GM23338 (cell line): ENCODE measurements at regions not wholly inside any gene's neighbourhood (a gene's known extent, or its start where the extent isn't known, plus 50 kb on each side); places are given as distances from the start of the nearest gene placed in this dataset.

Experiments
- ATAC-seq: fragments of 200-7000 bp; cut with Tn5 transposase; 3 replicates; pipeline ENCODE4 v1.9.1; 2020
- DNase-seq: peaks from one replicate; pipeline ENCODE4 v3.0.0-alpha.2; 2015; ENCODE audit warnings: low spot score
- H2AFZ ChIP-seq: fragments of 200-600 bp; sonication (generic); 2 replicates; pipeline ENCODE4 v1.8.0; 2016; ENCODE audit warnings: antibody characterized with exemption, mild to moderate bottlenecking, moderate library complexity
- H3F3A ChIP-seq: fragments of 200-600 bp; sonication (generic); replicated peaks from 2 replicates; pipeline ENCODE4 v1.8.0; 2017; ENCODE audit warnings: antibody characterized with exemption, mixed run types, low read depth
- H3K27ac ChIP-seq: fragments of 200-600 bp; sonication (generic); 2 replicates; pipeline ENCODE4 v1.6.1; 2016; ENCODE audit warnings: low read depth
- H3K27me3 ChIP-seq: fragments of 200-600 bp; sonication (generic); 2 replicates; pipeline ENCODE4 v1.8.0; 2016; ENCODE audit warnings: mild to moderate bottlenecking, mixed run types, moderate library complexity; ENCODE audit not compliant: insufficient read depth
- H3K36me3 ChIP-seq: fragments of 200-600 bp; sonication (generic); 2 replicates; pipeline ENCODE4 v1.8.0; 2016; ENCODE audit warnings: mild to moderate bottlenecking; ENCODE audit not compliant: insufficient read depth
- H3K4me1 ChIP-seq: fragments of 200-600 bp; sonication (generic); 2 replicates; pipeline ENCODE4 v1.8.0; 2016; ENCODE audit warnings: mild to moderate bottlenecking, moderate library complexity; ENCODE audit not compliant: insufficient read depth
- H3K4me2 ChIP-seq: fragments of 200-600 bp; sonication (generic); 2 replicates; pipeline ENCODE4 v1.7.1; 2017; ENCODE audit warnings: mixed run types
- H3K4me3 ChIP-seq: fragments of 200-600 bp; sonication (generic); 2 replicates; pipeline ENCODE4 v1.6.1; 2016; ENCODE audit warnings: mixed run types
- H3K79me2 ChIP-seq: fragments of 200-600 bp; sonication (generic); replicated peaks from 2 replicates; pipeline ENCODE4 v1.8.0; 2017; ENCODE audit warnings: mild to moderate bottlenecking; ENCODE audit not compliant: insufficient read depth
- H3K9me2 ChIP-seq: fragments of 200-600 bp; sonication (generic); 2 replicates; pipeline ENCODE4 v1.8.0; 2017; ENCODE audit not compliant: insufficient read depth
- H4K20me1 ChIP-seq: fragments of 200-600 bp; sonication (generic); replicated peaks from 2 replicates; pipeline ENCODE4 v1.8.0; 2017; ENCODE audit warnings: mild to moderate bottlenecking; ENCODE audit not compliant: insufficient read depth
- H3K27ac Mint-ChIP-seq: 2 replicates; pipeline ENCODE4 v1.8.0; 2020; ENCODE audit warnings: inconsistent platforms, mild to moderate bottlenecking, moderate library complexity, mixed read lengths
- H3K27me3 Mint-ChIP-seq: 3 replicates; pipeline ENCODE4 v1.8.0; 2022; ENCODE audit warnings: low read depth, mild to moderate bottlenecking, moderate library complexity, mixed read lengths, inconsistent platforms; ENCODE audit not compliant: insufficient read depth, poor library complexity
- H3K36me3 Mint-ChIP-seq: 3 replicates; pipeline ENCODE4 v1.8.0; 2021; ENCODE audit warnings: low read depth, mild to moderate bottlenecking, inconsistent platforms, moderate library complexity, mixed read lengths
- H3K4me1 Mint-ChIP-seq: 3 replicates; pipeline ENCODE4 v1.8.0; 2020; ENCODE audit warnings: mild to moderate bottlenecking, inconsistent platforms, mixed read lengths
- H3K4me3 Mint-ChIP-seq: 3 replicates; pipeline ENCODE4 v1.8.0; 2021; ENCODE audit warnings: moderate library complexity, mild to moderate bottlenecking, inconsistent platforms, mixed read lengths
- H3K9me3 Mint-ChIP-seq: 3 replicates; pipeline ENCODE4 v1.8.0; 2020; ENCODE audit warnings: moderate library complexity, mild to moderate bottlenecking, inconsistent platforms, mixed read lengths
- CTCF ChIP-seq, 2 experiments: fragments of 200-600 bp in 1 of 2; sonication (generic) in 1 of 2; conservative IDR thresholded peaks; 2 replicates each; pipeline versions ENCODE4 v1.5.1 to v1.6.1; 2016 to 2017; ENCODE audit warnings: antibody characterized with exemption in 2 of 2, low read depth in 2 of 2, mild to moderate bottlenecking in 2 of 2, moderate library complexity in 1 of 2
- POLR2AphosphoS5 ChIP-seq: IDR thresholded peaks from 2 replicates; pipeline ENCODE4 v1.6.1; 2016; ENCODE audit warnings: antibody characterized with exemption, low read depth
- REST ChIP-seq: IDR thresholded peaks from one replicate; pipeline ENCODE4 v1.6.1; 2018; ENCODE audit warnings: antibody characterized with exemption; ENCODE audit not compliant: unreplicated experiment
- ZNF462 ChIP-seq: fragments of 250-450 bp; sonication (Bioruptor Pico); IDR thresholded peaks from 2 replicates; pipeline ENCODE4 v1.5.0; 2020; ENCODE audit warnings: mild to moderate bottlenecking, moderate library complexity

GRCh38 chr1:71184410-71184809, 103.6 kb upstream of the ZRANB2 start (continued):
- no peak for TF ChIP-seq ZNF462 (CRISPR knock-in tag)

- Histone ChIP-seq H3K4me1 (no peaks in the 10 kb centered on the region), H2AFZ (no peak overlapping the region), H3K4me3 (no peak overlapping the region), H3F3A (no peaks in the 10 kb centered on the region), H3K4me2 (no peak overlapping the region), H3K36me3 (no peaks in the 10 kb centered on the region), H3K27ac (no peak overlapping the region), H3K9me2 (peaks cover 7% of the 10 kb centered on the region; the same call in 1 of the 2 replicates), H3K27me3 (no peaks in the 10 kb centered on the region), H4K20me1 (no peaks in the 10 kb centered on the region), H3K79me2 (no peaks in the 10 kb centered on the region)
- Mint-ChIP-seq H3K9me3 (no peaks in the 10 kb centered on the region), H3K27ac (no peak overlapping the region), H3K4me1 (peaks cover 15% of the 10 kb centered on the region), H3K4me3 (no peak overlapping the region), H3K36me3 (no peaks in the 10 kb centered on the region), H3K27me3 (peaks cover 3% of the 10 kb centered on the region)
- ATAC-seq, result no peak
- TF ChIP-seq POLR2AphosphoS5, result no peak
- DNase-seq, result no peak
Measured at GRCh38 chr1:71179997-71180396, 99.2 kb upstream of the ZRANB2 start.

- no peaks in the 10 kb centered on the region for H3K4me1 Mint-ChIP-seq
Measured at GRCh38 chr1:71170925-71171324, 90.1 kb upstream of the ZRANB2 start.

More at GRCh38 chr1:71170925-71171324, 90.1 kb upstream of the ZRANB2 start:
- Mint-ChIP-seq H3K27ac (no peak overlapping the region), H3K36me3 (no peaks in the 10 kb centered on the region), H3K27me3 (no peaks in the 10 kb centered on the region), H3K9me3 (peaks cover 7% of the 10 kb centered on the region; the same call in 2 of the 3 replicates), H3K4me3 (no peak overlapping the region)
- H3K36me3 ChIP-seq, result no peaks in the 10 kb centered on the region
- H2AFZ ChIP-seq, result no peak overlapping the region
- H3K4me3 ChIP-seq, result no peak overlapping the region
- H3K4me1 ChIP-seq, result no peaks in the 10 kb centered on the region
- H3K27me3 ChIP-seq, result no peaks in the 10 kb centered on the region
- no peaks in the 10 kb centered on the region for H3F3A ChIP-seq
- TF ChIP-seq CTCF (conservative IDR thresholded peaks at IDR 0.05; ENCODE audit: low read depth in 2 of 2) (peak; percentile 43 to 62; a peak in 3 of 4 replicates), REST (no peak)
- no peak overlapping the region for H3K4me2 ChIP-seq
- ATAC-seq, result peak; percentile 55
- peaks cover 4% of the 10 kb centered on the region; the same call in 1 of the 2 replicates for H3K9me2 ChIP-seq
- H3K27ac ChIP-seq, result no peak overlapping the region
- H3K79me2 ChIP-seq, result no peaks in the 10 kb centered on the region
- peak; percentile 38 for DNase-seq
- H4K20me1 ChIP-seq, result no peaks in the 10 kb centered on the region
